Vagina (tissue), 2 donors: ENCODE measurements at regions not wholly inside any gene's neighbourhood (a gene's known extent, or its start where the extent isn't known, plus 50 kb on each side); places are given as distances from the start of the nearest gene placed in this dataset.

Experiments used
- DNase-seq, 2 donors: peaks; one replicate each; pipeline ENCODE4 v3.0.0-alpha.2; 2017; ENCODE audit errors: extremely low spot score in 2 of 2
- H3K27ac ChIP-seq: fragments of 200-600 bp; sonication (generic); one replicate; pipeline ENCODE4 v1.5.1; 2019
- H3K27me3 ChIP-seq: fragments of 200-600 bp; sonication (generic); one replicate; pipeline ENCODE4 v1.5.1; 2019
- H3K36me3 ChIP-seq, 2 donors: fragments of 200-600 bp; sonication (generic); one replicate each; pipeline ENCODE4 v1.5.1; 2017 to 2019
- H3K4me1 ChIP-seq: fragments of 200-600 bp; sonication (generic); one replicate; pipeline ENCODE4 v1.5.1; 2019
- H3K4me3 ChIP-seq, 2 donors: fragments of 200-600 bp; sonication (generic); 1 replicate in 1 of 2; 2 replicates in 1 of 2; pipeline ENCODE4 v1.5.1; 2016 to 2019
- H3K9me3 ChIP-seq: fragments of 200-600 bp; sonication (generic); one replicate; pipeline ENCODE4 v1.5.1; 2019
- POLR2A ChIP-seq, 2 donors: fragments of 450-650 bp; IDR thresholded peaks; one replicate each; pipeline ENCODE4 v1.6.1; 2017; ENCODE audit warnings: antibody characterized with exemption in 2 of 2, mild to moderate bottlenecking in 2 of 2, moderate library complexity in 2 of 2
- POLR2AphosphoS5 ChIP-seq, 2 donors: sonication (generic); formaldehyde crosslinking; IDR thresholded peaks; one replicate each; pipeline ENCODE4 v1.9.0; 2017; ENCODE audit warnings: antibody characterized with exemption in 2 of 2, mild to moderate bottlenecking in 2 of 2, low read depth in 1 of 2; ENCODE audit not compliant: insufficient read depth in 1 of 2
- intact Hi-C: fragments of 100-400 bp; cut with DNase I; formaldehyde crosslinking; loops from one replicate; pipeline ENCODE4 v1.15.1; 2023
- TF ChIP-seq, protein P1 (sequence below), 3 experiments: fragments of 450-650 bp in 2 of 3; fragments of 200-600 bp in 1 of 3; sonication (generic) in 1 of 3; IDR thresholded peaks; one replicate each; pipeline ENCODE4 v1.5.1; 2017 to 2019; ENCODE audit warnings: antibody characterized with exemption in 3 of 3, mild to moderate bottlenecking in 2 of 3, moderate library complexity in 2 of 3

DNA sequence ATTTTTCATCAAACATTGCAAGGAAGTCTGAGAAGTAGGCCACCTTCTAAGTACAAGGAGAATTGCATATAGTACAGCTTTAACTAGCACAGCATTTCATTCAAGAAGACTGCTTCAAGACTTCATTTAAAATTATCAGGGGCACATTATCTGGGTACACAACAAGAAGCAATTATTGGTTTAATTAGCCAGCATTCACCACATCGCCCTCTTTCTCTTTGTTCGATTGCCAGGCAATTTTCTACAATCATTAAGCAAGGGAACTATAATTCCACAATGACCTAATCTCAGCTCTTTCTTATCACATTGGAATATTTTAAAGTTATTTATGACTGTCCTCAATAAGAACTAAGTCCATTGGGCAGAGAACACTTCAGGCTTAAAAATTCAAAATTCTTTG, 1347.1 kb upstream of the PABPC4L start:
- TF ChIP-seq POLR2AphosphoS5 (IDR thresholded peaks at IDR 0.05; ENCODE audit: insufficient read depth in 1 of 2, low read depth in 1 of 2) (no peak), POLR2A (IDR thresholded peaks at IDR 0.05) (no peak)
- TF ChIP-seq, protein P1, sequence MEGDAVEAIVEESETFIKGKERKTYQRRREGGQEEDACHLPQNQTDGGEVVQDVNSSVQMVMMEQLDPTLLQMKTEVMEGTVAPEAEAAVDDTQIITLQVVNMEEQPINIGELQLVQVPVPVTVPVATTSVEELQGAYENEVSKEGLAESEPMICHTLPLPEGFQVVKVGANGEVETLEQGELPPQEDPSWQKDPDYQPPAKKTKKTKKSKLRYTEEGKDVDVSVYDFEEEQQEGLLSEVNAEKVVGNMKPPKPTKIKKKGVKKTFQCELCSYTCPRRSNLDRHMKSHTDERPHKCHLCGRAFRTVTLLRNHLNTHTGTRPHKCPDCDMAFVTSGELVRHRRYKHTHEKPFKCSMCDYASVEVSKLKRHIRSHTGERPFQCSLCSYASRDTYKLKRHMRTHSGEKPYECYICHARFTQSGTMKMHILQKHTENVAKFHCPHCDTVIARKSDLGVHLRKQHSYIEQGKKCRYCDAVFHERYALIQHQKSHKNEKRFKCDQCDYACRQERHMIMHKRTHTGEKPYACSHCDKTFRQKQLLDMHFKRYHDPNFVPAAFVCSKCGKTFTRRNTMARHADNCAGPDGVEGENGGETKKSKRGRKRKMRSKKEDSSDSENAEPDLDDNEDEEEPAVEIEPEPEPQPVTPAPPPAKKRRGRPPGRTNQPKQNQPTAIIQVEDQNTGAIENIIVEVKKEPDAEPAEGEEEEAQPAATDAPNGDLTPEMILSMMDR (IDR thresholded peaks at IDR 0.05), result no peak
- H3K27ac ChIP-seq, result no peak overlapping the region
- intact Hi-C loops, result no loop called here

GRCh38 chr4:135545616-135546317, 1344.2 kb upstream of the PABPC4L start:
- no peaks in the 10 kb centered on the region for H3K36me3 ChIP-seq
- TF ChIP-seq, protein P1 (IDR thresholded peaks at IDR 0.05), result no peak
- TF ChIP-seq POLR2AphosphoS5 (IDR thresholded peaks at IDR 0.05; ENCODE audit: insufficient read depth in 1 of 2, low read depth in 1 of 2) (no peak), POLR2A (IDR thresholded peaks at IDR 0.05) (no peak)
- intact Hi-C loops, result no loop called here
- H3K4me3 ChIP-seq, result no peak overlapping the region
- no peak for DNase-seq
- no peaks in the 10 kb centered on the region for H3K4me1 ChIP-seq
- no peaks in the 10 kb centered on the region for H3K27me3 ChIP-seq
- H3K9me3 ChIP-seq, result no peaks in the 10 kb centered on the region
- no peak overlapping the region for H3K27ac ChIP-seq

More for the DNA sequence above, 1347.1 kb upstream of the PABPC4L start:
- Histone ChIP-seq H3K27me3 (no peaks in the 10 kb centered on the region), H3K9me3 (no peaks in the 10 kb centered on the region), H3K36me3 (no peaks in the 10 kb centered on the region), H3K4me1 (no peaks in the 10 kb centered on the region), H3K4me3 (no peak overlapping the region)
- no peak for DNase-seq

DNA sequence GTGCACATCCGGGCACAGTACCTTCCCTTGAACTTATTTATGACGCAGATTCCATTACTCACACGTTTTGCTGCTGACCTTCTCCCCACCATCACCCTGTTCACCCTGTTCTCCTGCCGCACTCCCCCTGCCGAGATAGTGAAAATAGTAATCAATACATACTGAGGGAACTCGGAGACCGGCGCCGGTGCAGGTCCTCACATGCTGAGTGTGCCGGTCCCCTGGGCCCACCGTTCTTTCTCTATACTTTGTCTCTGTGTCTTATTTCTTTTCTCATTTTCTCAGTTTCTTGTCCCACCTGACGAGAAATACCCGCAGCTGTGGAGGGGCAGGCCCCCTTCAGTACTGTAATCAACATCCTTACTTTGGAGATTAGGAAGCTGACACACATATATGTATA, 1337.1 kb upstream of the PABPC4L start:
- H3K27me3 ChIP-seq, result no peaks in the 10 kb centered on the region
- TF ChIP-seq POLR2A (IDR thresholded peaks at IDR 0.05) (no peak), POLR2AphosphoS5 (IDR thresholded peaks at IDR 0.05; ENCODE audit: insufficient read depth in 1 of 2, low read depth in 1 of 2) (no peak)
- TF ChIP-seq, protein P1 (IDR thresholded peaks at IDR 0.05), result no peak
- H3K4me3 ChIP-seq, result no peak overlapping the region
- no peak overlapping the region for H3K27ac ChIP-seq
- H3K4me1 ChIP-seq, result no peaks in the 10 kb centered on the region
- intact Hi-C loops, result no loop called here
- DNase-seq, result no peak
- no peaks in the 10 kb centered on the region for H3K9me3 ChIP-seq
- H3K36me3 ChIP-seq, result no peaks in the 10 kb centered on the region

DNA sequence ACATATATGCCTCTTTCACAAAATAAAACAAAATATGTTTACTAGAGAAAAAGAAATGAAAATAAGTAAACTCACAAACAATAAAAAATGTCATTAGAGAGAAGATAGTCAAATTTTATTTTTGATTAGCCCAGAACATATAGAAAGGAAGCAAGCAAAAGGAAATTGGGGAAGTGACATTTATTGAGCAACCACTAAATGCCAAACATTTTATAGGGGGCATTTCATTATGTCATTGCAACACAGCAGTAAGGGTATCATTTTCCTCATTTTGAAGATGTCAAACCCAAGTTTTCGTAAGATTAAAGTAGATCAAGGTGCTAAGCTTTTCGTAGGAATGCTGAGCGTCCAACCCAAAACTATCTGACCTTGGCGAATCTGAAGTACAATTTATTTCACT, 1331.5 kb upstream of the PABPC4L start:
- no peaks in the 10 kb centered on the region for H3K27me3 ChIP-seq
- no peaks in the 10 kb centered on the region for H3K9me3 ChIP-seq
- no peak overlapping the region for H3K4me3 ChIP-seq
- no peak for DNase-seq
- H3K4me1 ChIP-seq, result no peaks in the 10 kb centered on the region
- intact Hi-C loops, result no loop called here
- H3K36me3 ChIP-seq, result no peaks in the 10 kb centered on the region
- no peak for TF ChIP-seq POLR2AphosphoS5 (IDR thresholded peaks at IDR 0.05; ENCODE audit: insufficient read depth in 1 of 2, low read depth in 1 of 2)
- no peak for TF ChIP-seq POLR2A (IDR thresholded peaks at IDR 0.05)
- TF ChIP-seq, protein P1 (IDR thresholded peaks at IDR 0.05), result no peak
- H3K27ac ChIP-seq, result no peak overlapping the region

DNA sequence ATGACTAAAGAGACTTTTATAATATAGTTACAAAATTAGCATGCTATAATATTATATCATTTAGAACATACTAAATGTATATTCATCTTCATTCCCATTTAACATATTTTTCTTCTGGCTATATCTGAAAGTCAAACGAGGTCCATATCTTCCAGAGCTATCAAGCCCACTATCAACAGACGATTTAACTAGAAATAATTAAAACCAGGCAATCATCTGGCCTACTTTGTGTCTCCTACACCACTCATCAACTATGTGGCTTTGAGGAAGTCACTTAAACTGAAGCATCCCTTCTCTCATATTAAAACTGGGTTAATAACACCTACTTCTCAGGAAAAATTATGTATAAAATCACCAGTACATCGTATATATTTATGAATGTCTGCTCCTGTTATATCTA, 1330.5 kb upstream of the PABPC4L start:
- H3K4me3 ChIP-seq, result no peak overlapping the region
- no peaks in the 10 kb centered on the region for H3K9me3 ChIP-seq
- no peak overlapping the region for H3K27ac ChIP-seq
- no peaks in the 10 kb centered on the region for H3K36me3 ChIP-seq
- no peaks in the 10 kb centered on the region for H3K4me1 ChIP-seq
- intact Hi-C loops, result no loop called here
- no peak for DNase-seq
- TF ChIP-seq POLR2AphosphoS5 (IDR thresholded peaks at IDR 0.05; ENCODE audit: insufficient read depth in 1 of 2, low read depth in 1 of 2), result no peak
- TF ChIP-seq, protein P1 (IDR thresholded peaks at IDR 0.05), result no peak
- TF ChIP-seq POLR2A (IDR thresholded peaks at IDR 0.05), result no peak
- H3K27me3 ChIP-seq, result no peaks in the 10 kb centered on the region
